ENCODE measurements at regions not wholly inside any gene's neighbourhood (a gene's known extent, or its start where the extent isn't known, plus 50 kb on each side); places are given as distances from the start of the nearest gene placed in this dataset.

- no peak for TF ChIP-seq POLR2A (IDR thresholded peaks at IDR 0.05)
- TF ChIP-seq EP300 (IDR thresholded peaks at IDR 0.05), result no peak
Measured at GRCh38 chr14:71454010-71454409, 478.2 kb upstream of the RGS6 start.

Measured in stomach (tissue), 4 donors.